ENCODE measurements at regions not wholly inside any gene's neighbourhood (a gene's known extent, or its start where the extent isn't known, plus 50 kb on each side); places are given as distances from the start of the nearest gene placed in this dataset.

- TF ChIP-seq CTCF (IDR thresholded peaks at IDR 0.05) (no peak), POLR2A (IDR thresholded peaks at IDR 0.05; ENCODE audit: low read depth) (no peak)
Observed at GRCh38 chr10:107277591-107277990, 113.1 kb upstream of the SORCS1 start.
